ENCODE measurements at regions not wholly inside any gene's neighbourhood (a gene's known extent, or its start where the extent isn't known, plus 50 kb on each side); places are given as distances from the start of the nearest gene placed in this dataset.

- DNase-seq, result no peak
- Histone ChIP-seq H3K9me3 (no peaks in the 10 kb centered on the region), H3K4me3 (replicated peaks in 1 of 3) (no peak overlapping the region), H3K4me1 (no peaks in the 10 kb centered on the region), H3K27me3 (no peaks in the 10 kb centered on the region), H3K36me3 (no peaks in the 10 kb centered on the region), H3K27ac (no peak overlapping the region)
- intact Hi-C loops (cut with DNase I), result no loop called here
- WGBS, 2 donors, result 85 to 95% methylated on average over 8 of the region's 8 CpGs
- TF ChIP-seq CTCF (IDR thresholded peaks at IDR 0.05) (no peak), POLR2A (IDR thresholded peaks at IDR 0.05) (no peak)
Measured at GRCh38 chr11:119903821-119904220, 174.8 kb upstream of the NECTIN1 start.

- TF ChIP-seq CTCF (IDR thresholded peaks at IDR 0.05), result no peak
- TF ChIP-seq POLR2A (IDR thresholded peaks at IDR 0.05), result no peak
- no peak overlapping the region for H3K4me3 ChIP-seq (replicated peaks in 1 of 3)
- peaks cover 0 to 4% of the 10 kb centered on the region in 2 donors for H3K4me1 ChIP-seq
- intact Hi-C loops (cut with DNase I), result no loop called here
- WGBS, 2 donors, result 57 to 63% methylated on average over 5 of the region's 5 CpGs
- H3K27ac ChIP-seq, result no peak overlapping the region
- no peaks in the 10 kb centered on the region for H3K27me3 ChIP-seq
- no peaks in the 10 kb centered on the region for H3K36me3 ChIP-seq
- no peak for DNase-seq
- H3K9me3 ChIP-seq, result no peaks in the 10 kb centered on the region
Measured at GRCh38 chr11:119903389-119903788, 174.4 kb upstream of the NECTIN1 start.

GRCh38 chr11:119902656-119903231 is 173.7 kb upstream of the NECTIN1 start:
- Histone ChIP-seq H3K9me3 (no peaks in the 10 kb centered on the region), H3K36me3 (no peaks in the 10 kb centered on the region), H3K4me3 (replicated peaks in 1 of 3) (no peak overlapping the region), H3K27ac (no peak overlapping the region), H3K4me1 (peaks cover 0 to 9% of the 10 kb centered on the region in 2 donors), H3K27me3 (no peaks in the 10 kb centered on the region)
- DNase-seq, result no peak
- 83 to 85% methylated on average over 9 of the region's 9 CpGs for WGBS, 2 donors
- TF ChIP-seq POLR2A (IDR thresholded peaks at IDR 0.05) (no peak), CTCF (IDR thresholded peaks at IDR 0.05) (no peak)
- intact Hi-C loops (cut with DNase I), result no loop called here

- Histone ChIP-seq H3K4me1 (peaks cover 0 to 9% of the 10 kb centered on the region in 2 donors), H3K4me3 (replicated peaks in 1 of 3) (no peak overlapping the region), H3K27me3 (no peaks in the 10 kb centered on the region), H3K27ac (no peak overlapping the region), H3K36me3 (no peaks in the 10 kb centered on the region), H3K9me3 (no peaks in the 10 kb centered on the region)
- WGBS, 2 donors, result 87 to 88% methylated on average over 4 to 5 of the region's 5 CpGs
- intact Hi-C loops (cut with DNase I), result no loop called here
- no peak for DNase-seq
- no peak for TF ChIP-seq CTCF (IDR thresholded peaks at IDR 0.05)
- no peak for TF ChIP-seq POLR2A (IDR thresholded peaks at IDR 0.05)
Measured at GRCh38 chr11:119901657-119902577, 172.9 kb upstream of the NECTIN1 start.

- Histone ChIP-seq H3K9me3 (no peaks in the 10 kb centered on the region), H3K27me3 (no peaks in the 10 kb centered on the region), H3K4me3 (replicated peaks in 1 of 3) (no peak overlapping the region), H3K36me3 (no peaks in the 10 kb centered on the region), H3K4me1 (peaks cover 0 to 9% of the 10 kb centered on the region in 2 donors), H3K27ac (no peak overlapping the region)
- 65 to 73% methylated on average over 3 of the region's 3 CpGs for WGBS, 2 donors
- TF ChIP-seq CTCF (IDR thresholded peaks at IDR 0.05), result no peak
- no peak for TF ChIP-seq POLR2A (IDR thresholded peaks at IDR 0.05)
- DNase-seq, result no peak
- intact Hi-C loops (cut with DNase I), result no loop called here
Measured at GRCh38 chr11:119899997-119900396, 171.0 kb upstream of the NECTIN1 start.
